8988T (cell line): ENCODE measurements at regions not wholly inside any gene's neighbourhood (a gene's known extent, or its start where the extent isn't known, plus 50 kb on each side); places are given as distances from the start of the nearest gene placed in this dataset.
"Not testable (repeated sequence)": the region's sequence is repeated elsewhere in the genome, so short reads cannot be mapped to it uniquely, and the experiment has no call there.

Experiments
- DNase-seq: peaks from one replicate; pipeline ENCODE4 v3.0.0; 2011

DNA sequence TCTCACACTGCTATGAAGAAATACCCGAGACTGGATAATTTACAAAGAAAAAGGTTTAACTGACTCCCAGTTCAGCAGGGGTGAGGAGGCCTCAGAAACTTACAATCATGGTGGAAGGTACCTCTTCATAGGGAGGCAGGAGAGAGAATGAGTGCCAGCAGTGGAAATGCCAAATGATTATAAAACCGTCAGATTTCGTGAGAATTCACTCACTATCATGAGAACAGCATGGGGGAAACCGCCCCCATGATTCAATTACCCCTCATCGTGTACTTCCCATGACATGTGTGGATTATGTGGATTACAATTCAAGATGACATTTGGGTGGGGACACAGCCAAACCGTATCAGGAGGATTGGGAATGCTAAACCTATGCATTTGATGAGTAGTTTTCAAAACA lies 380.3 kb upstream of the SPHKAP start:
- no peak for DNase-seq

DNA sequence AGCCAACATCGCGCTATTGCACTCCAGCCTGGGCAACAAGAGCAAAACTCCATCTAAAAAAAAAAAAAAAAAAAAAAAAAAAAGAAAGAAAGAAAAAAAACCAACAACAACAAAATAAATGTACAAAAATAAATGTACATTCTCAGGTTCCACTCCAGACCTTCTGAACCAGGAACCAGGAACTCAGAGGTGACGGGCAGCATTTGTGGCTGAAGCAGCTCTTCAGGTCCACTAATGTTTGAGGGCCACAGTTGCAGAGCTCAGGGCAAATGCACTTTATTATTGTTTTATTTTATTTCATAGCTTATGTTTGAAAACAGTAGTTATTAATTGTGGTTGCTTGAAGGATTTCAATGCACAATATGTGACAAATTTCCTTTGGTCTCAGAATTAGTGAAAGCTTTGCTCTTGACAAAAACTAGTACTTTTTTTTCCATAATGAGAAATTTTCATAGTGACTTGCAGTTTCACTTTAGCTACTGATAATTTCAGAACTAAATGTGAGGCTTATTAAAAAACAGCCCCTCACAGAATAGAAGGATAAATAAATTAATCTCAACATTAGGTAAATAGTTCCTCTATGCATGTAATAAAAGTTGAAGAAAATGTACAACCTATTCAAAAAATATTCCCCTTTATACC lies 378.4 kb upstream of the SPHKAP start:
- DNase-seq: no peak

DNA sequence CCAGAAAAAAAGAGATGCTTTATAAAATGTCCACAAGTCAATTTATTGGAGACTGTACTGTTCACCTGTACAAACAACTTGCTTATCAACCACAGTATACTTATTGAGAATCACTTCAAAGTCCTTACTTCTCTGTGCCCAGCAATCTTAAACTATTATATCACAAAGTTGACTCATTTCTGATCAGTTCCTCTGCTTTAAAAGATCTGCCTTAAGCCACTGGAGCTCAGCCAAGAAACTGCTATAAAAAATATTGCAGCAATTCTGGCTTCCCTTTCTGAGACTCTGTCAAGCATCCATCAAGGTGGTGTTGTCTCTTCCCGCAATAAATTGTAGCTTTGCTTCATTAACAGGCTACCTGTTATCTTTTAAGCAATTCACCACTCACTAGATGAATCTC lies 375.2 kb upstream of the SPHKAP start:
- no peak for DNase-seq

DNA sequence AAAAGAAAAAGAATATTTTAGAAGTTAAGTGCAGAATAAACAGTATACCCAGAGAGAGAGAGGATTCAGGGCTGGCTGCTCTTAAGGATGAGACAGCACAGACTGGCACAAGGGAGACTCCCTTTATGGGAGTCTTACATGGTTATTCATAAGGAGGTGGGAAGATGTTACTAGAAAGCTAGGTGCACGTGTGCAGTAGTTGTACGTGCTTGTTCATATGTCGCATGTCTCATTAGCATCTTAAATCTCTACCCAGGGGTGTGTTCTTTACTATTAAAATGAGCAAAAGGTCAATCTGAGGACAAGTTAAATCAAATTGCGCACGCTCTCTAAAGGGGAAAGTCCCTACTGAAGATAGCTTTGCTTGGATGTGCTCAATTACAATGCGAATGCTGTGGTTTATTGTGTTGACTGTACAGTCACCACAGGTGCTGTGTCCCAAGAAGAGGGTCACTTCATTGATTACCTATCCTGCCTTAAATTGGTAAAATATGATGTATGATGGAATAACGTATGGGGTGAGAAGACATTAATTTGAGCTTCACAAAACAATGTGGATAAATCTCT lies 368.0 kb upstream of the SPHKAP start:
- DNase-seq: no peak

DNA sequence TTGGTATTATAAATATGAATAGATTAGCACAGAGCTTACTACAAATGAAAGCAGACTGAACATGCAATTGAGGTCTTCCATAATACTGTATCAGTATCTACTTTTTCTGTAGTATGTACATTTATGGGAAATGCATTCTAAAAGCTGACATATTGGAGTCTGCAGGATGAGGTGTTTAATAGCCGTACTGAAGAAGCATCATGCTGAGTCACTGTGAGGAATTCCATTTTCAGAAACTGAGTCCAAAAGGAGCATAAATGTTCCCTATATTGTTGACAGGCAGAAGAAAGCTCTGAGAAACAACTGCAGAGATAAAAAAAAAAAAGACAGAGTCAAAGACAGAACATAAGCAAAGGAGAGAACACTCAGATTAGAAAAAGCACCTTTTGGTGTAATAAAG lies 366.7 kb upstream of the SPHKAP start:
- DNase-seq: no peak

DNA sequence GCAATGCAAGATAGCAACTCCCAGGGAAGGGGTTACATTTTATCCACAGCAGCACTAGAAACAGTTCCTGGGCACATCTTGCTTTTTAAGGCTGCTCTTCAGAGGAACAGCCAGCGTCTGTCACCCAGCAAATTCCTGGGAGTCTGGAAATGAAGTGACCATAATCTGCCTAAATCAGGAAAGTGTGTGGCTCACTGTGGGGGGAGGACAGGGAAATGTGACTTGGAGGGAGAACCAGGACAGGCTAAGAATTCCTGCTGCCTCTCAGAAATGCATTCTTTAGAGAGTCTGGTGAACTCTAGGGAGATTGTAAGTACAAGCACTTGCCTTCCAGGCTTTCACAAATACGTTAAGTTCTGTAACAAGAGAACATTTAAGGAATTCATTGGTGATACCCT lies 364.3 kb upstream of the SPHKAP start:
- no peak for DNase-seq

DNA sequence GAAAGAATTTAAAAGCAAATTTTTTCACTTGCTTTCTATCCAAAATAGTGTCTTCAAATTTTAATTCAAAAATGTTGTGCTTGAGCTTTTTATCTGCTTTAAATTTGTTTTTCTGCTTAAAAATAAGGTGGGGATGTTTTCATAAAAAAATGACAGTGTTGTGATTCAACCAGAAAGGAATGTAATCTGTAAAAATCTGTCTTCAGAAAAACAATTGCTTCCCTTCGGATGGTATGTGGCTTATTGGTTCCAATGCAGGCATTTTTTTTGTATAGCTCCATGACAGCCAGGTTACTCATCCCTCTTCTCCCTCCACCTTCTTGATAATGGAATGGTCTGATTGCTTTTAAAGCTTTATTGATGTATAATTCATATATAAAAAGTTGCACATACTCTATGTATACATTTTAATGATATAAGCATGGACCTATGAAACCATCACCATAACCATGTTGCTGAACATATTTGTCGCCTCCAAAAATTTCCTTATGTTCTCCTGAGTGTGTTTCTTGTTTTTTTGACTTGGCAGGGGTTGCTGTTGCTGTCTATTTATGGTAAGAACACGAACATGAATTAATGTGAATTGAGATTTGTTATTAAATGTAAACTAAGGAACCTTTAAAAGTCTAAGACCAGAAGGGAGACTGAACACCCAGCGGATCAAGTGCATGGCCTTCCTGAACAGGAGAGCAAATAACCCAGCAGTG lies 363.7 kb upstream of the SPHKAP start:
- no peak for DNase-seq

DNA sequence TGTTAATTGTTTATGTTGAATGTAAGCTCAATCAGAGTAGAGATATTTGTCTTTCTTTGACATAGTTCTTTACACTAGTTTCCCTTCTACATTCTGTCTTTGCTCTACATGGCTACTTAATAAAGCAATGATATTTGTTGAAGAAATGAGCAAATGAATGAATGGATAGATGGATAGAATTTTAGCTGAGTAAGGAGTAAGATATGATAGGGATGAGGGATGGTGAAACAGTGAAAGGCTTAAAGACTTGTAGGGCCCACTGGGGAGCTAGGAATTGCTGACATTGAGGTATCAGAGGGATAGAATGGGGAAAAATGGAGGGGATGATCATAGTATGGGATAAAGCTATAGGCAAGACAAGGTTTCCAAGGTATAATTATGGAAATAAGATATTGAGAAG lies 361.6 kb upstream of the SPHKAP start:
- no peak for DNase-seq

DNA sequence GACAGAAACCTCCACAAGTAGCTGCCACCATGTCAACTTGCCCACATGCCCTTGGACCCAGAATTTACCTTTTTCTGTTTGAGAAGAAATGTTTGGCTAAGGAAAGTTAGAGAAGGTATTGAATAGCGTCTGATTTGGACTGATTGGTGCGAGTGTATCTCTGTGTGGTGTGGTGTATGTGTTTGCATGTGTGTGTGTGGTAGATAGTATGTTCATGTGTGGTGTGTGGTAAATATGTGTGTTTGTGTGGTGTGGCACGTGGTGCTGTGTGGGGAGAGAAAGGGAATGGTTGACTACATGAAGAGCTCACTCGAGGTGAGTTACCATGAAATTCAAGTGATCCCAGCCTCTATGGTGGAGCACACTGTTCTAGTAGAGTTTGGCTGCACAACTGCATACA lies 360.8 kb upstream of the SPHKAP start:
- no peak for DNase-seq

DNA sequence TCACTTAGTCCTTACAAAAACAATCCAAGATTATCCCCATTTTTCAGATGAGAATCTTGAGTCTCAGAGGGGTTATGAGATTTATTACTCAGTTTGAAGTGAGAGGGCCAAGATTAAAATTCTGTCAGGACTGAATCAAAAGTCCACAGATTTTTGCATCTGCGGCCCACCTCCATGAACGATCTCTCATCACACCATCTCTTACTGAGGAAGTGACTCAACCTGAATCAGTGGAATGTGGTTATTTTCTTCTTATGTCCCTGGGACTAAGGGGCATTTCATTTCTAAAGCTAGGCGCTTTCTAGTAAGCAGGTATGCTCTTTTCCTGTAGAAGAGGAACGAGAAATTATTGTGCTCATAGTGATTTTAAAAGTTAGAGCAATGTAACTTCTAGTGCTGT lies 360.3 kb upstream of the SPHKAP start:
- no peak for DNase-seq

DNA sequence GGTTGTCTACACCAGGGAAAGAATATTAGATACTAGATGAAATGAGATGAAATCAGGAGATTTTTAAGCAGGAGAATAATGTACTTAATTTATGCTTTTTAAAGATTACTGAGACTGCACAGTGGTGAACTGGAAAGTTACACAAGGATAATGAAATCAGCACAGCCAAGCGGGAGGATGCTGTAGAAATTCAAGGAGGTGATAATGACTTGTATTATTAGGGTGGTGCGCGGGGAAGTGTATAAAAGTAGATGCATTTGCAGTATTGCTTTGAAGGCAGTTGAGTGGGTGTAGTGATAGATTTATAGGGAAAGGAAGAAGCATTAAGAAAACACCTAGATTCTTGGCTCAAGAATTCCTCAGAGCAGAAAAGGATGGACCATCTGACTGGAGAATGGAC lies 359.5 kb upstream of the SPHKAP start:
- no peak for DNase-seq

DNA sequence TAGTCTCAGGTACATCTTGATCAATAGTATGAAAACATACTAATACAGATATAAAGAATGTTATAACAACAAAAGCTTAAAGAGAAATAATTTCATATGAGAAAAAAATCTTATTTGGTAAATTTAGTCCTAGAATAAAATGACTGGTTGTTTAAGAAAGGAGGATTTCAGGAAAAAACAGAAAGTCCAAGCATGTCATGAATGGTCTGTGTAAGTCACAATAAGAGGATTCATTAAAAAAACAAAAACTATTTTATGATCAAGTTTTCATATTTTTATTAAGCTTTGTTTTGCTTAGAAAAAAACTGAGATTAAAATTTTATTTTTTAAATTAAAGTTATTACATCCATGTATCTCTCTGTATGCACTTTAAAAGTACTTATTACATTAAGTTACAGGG lies 353.9 kb upstream of the SPHKAP start:
- DNase-seq: no peak

DNA sequence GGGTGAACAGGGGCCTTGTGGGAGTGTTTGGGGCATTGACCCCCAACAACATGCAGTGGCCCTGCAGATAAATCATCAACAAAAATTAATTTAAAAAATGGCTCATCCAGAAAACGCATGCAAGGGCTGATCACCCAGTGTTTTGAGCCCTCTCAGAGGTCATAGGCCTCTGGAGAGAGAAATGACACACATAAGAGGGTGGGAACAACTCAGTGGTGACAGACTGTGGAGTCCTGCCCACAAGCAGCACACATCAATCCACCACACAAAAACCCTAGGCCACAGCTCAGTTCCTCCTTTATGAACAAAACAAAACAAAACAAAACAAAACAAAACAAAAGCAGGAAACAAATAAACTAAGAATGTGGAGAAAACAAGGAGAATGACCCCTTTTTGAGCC lies 351.7 kb upstream of the SPHKAP start:
- no peak for DNase-seq

DNA sequence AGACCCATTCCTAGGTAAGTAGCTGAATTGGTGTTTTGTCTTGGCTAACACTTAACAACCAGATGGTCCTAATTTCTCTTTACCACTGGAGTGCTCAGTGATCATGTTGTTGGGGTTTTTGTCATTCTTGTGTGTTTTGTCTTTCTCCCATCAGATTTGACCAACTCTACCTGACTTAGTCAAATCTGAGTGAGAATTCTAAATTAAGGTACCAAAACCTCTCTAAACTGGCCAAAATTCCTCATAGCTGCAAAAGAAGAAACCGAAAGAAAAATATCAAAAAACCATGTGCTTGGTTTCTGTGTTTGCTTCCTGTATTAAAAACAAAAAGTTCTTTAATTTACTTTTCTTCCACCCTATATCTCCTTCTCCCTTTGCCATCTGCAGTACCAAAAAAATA lies 350.7 kb upstream of the SPHKAP start:
- DNase-seq: no peak

DNA sequence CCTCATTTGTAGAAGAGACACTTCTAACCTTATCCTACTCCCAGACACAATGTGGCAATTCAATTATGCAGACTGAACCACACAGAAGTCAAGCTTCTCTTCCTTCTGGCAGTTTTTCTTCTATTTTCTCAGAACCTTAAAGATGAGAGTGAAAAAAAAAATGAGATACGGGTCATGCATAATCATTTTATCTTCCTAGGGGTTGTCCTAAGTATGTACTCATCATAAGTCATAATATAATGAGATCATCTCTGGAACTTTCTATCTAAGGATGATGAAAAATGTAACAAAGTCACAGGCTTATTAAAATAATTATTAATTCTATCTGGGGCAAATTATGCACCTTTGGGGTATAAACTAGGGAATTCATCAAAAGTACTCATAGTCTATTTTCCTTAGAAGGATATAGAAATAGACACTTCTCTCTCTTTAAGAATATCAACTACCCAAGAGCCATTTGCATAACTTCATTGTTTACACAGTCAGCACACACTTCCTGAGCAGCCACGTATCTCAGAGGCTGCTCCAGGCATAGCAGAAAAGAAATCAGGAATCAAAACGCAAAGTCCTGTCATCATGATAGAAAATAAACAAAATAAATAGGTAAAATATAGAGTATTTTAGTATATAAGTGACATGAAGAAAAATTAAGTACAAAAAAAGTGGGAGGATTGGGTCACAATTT lies 345.9 kb upstream of the SPHKAP start:
- DNase-seq: no peak

DNA sequence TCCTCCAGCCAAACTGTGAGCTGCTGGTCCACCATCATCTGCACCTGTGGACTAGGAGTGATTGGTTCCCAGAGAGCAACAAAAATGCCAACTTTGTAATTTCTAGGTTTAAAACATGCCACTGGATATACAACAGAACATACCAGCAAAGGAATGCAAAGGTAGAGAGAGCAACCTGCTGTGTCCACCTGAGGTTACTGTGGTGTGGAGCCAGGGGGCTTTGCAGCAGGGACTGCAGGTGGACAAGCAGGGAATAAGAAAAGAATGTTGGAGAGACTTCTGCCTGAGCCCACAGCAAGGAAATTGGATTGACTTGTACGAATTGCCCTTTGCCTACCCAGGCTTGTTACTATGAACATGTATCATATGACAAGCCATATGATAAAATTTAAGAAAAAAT lies 345.2 kb upstream of the SPHKAP start:
- DNase-seq: no peak

DNA sequence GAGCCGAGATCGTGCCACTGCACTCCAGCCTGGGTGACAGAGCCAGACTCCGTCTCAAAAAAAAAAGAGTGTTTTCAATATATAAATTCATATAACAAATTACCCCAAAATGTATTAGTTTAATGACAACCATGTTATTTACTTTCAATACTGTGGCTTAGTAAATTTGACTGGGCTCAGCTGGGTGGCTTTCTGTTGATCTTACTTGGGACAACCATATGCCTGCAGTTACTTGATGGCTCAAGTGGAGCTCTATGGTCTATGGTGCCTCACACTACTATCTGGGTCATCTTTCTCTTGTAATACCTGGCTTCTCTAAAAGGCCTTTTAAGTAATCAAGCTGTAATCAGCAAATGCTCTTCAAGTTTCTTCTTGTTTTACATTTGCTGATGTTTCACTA lies 341.5 kb upstream of the SPHKAP start:
- no peak for DNase-seq

DNA sequence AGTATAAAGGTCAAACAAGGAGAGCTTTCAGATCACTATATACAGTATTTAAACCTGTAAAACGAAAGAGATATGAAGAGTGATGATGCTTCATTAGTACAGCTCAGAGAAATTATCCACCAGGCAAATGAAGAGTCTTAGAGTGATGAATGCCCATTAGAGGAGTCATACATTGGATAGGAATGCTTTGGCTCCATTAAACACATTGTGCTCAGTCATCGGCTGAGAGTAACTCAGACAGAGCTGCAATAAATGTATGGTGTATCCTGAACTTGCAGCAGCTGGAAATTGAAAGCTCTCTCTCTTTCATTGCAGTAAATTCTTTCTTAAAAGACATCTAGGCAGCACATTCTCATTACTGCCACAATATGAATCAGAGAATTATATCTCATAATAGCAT lies 340.8 kb upstream of the SPHKAP start:
- DNase-seq: no peak

DNA sequence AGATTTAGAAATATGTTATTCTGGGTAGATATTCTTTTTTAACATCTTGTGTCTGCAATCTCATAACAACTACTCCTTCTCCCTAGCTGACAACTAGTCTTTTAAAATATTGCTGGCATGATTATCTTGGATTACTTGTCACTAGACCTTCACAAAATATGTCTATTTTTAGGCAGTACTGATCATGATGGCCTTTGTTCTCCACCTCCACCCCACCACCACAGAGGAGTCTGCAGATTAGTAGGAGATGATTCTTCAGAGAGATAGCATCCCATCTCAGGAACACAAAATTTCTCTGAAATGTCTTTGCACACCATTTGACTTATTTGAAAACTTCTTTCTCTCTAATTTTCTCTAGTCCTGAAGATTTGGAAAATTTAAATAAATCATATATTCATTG lies 338.1 kb upstream of the SPHKAP start:
- DNase-seq: no peak

DNA sequence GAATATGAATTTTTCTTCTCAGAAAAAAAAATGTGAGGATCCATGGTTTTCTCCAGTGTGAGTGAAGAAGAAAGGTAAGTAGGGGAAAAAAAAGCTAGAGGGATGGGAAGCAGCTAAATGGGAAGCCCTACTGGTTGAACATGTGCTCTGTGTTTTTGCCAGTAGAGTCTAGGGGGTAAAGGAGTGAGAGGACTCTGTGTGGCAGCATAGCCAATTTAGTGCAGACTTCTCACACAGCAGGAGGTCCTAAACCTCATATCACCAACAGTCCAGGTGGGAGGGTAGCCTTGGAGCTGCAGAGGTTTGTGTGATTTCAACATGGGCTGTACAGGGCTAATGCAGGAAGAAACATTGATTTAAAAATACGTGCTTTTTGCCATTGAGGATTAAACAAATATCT lies 334.5 kb upstream of the SPHKAP start:
- no peak for DNase-seq

DNA sequence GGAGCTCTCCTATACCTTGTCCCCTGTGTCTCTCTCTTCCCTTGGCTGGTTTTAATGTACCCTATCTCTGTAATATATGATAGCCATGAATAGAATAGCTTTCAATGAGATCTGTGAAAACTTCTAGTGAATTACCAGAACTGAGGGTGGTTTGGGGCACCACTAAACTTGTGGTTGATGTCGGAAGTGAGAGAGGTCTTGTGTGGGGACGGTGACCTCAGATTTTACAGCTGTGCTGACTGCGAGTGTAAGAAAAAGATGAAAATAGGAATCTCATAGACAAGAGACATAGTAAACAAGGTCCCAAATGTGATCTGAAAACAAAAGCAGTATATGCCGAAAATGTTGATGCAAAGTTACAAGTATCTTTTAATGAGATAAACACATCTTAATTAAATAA lies 332.0 kb upstream of the SPHKAP start:
- DNase-seq: not testable (repeated sequence)

DNA sequence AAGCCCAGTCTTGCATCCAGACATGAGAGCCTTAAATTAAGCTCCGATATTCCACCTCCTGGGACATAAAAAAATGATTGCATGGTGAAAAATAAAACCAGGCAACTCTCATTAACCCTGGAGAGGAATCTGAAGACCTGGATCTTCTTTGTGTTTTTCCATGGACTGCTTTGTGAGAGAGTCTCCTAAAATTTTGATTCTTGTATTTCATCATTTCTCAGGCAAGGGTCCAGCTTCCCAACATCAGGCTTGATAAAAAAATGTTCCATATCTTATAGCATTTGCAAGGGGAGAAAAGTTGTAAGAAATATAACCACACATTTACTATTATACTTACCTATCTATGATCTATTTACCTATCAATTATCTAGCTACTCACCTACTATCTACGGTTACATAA lies 327.5 kb upstream of the SPHKAP start:
- DNase-seq: no peak

DNA sequence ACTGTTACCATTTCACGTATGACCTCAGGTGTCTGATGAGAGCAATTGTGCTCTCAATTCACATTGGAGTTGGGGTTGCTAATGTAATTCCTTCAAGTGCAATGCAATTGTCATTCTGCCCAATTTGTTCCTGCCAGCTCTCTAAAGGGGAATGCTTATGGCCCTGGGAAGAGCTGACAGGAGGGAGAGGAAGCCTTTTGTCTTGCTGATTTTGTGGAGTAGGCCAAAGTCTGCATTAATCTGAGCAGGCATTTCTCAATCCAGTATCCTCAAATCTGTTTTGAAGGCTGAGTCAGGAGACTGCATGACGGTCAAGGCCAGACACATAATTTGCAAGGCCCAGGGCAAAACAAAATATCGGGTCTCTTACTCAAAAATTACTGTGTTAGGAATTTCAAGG lies 326.4 kb upstream of the SPHKAP start:
- no peak for DNase-seq

DNA sequence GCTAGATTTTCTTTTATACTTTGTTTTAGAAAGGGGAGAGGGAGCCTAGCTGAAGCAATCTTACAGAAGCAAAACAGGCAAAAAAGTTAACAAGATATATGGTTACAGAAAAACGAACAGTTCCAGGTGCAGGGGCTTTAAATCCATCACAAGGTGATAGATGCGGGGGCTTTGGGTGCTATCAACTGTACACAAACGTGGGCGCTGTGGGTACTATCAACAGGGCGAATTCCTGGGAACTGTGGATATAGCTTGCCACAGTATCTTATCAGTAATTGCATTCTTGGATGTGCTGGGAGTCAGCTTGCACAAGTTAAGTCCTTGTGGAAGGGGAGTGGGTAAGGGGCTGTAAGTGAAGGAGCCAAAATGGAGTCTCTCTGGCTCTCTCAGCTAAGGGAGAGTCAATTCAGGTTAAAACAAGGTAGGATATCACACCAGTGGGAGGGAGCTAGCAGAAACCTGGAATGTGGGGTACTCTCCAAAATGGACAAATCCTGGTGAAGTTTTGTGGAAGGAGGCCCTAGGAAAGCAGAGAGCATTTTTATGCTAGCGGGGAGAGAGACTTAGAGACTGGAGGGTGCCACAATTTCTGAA lies 325.8 kb upstream of the SPHKAP start:
- DNase-seq: no peak
